H1 (cell line): ENCODE measurements at regions not wholly inside any gene's neighbourhood (a gene's known extent, or its start where the extent isn't known, plus 50 kb on each side); places are given as distances from the start of the nearest gene placed in this dataset.

Source experiments
- CTCF ChIA-PET: fragments of 300-600 bp; sonication (Branson Sonifier 250); formaldehyde crosslinking; loops from one replicate; lab custom pipeline; 2021; ENCODE audit not compliant: partially characterized antibody; lab: Charles Lee
- POLR2A ChIA-PET: fragments of 300-600 bp; sonication (Branson Sonifier 250); formaldehyde crosslinking; loops from one replicate; lab custom pipeline; 2021; ENCODE audit warnings: inconsistent platforms; ENCODE audit not compliant: partially characterized antibody; lab: Charles Lee
- DNase-seq, 2 experiments: peaks; one replicate each; pipeline versions ENCODE4 v3.0.0 to v3.0.0-alpha.2; 2010 to 2022; ENCODE audit warnings: low spot score in 2 of 2, low read depth in 1 of 2, mixed read lengths in 1 of 2
- FAIRE-seq: peaks from 2 replicates; lab custom pipeline; 2011; peaks lifted over from hg19 to GRCh38; lab: Jason Lieb, UNC
- H2AFZ ChIP-seq: 2 replicates; pipeline ENCODE4 v1.8.1; 2012; ENCODE audit warnings: low read length, inconsistent platforms
- H2AK5ac ChIP-seq: 2 replicates; pipeline ENCODE4 v1.6.1; 2013; ENCODE audit warnings: low read depth, low read length
- H2BK120ac ChIP-seq: replicated peaks from 2 replicates; pipeline ENCODE3; 2013; ENCODE audit warnings: low read depth, low read length, inconsistent platforms
- H2BK12ac ChIP-seq: 2 replicates; pipeline ENCODE4 v1.6.1; 2013; ENCODE audit warnings: low read depth, low read length
- H2BK15ac ChIP-seq: 2 replicates; pipeline ENCODE4 v1.6.1; 2013; ENCODE audit warnings: low read length
- H2BK20ac ChIP-seq: 2 replicates; pipeline ENCODE4 v1.6.1; 2013; ENCODE audit warnings: low read length
- H2BK5ac ChIP-seq: 2 replicates; pipeline ENCODE4 v1.6.1; 2013; ENCODE audit warnings: low read depth, low read length
- H3K14ac ChIP-seq: 2 replicates; pipeline ENCODE4 v1.6.1; 2013; ENCODE audit warnings: inconsistent platforms; ENCODE audit not compliant: insufficient read length
- H3K18ac ChIP-seq: 2 replicates; pipeline ENCODE4 v1.6.1; 2013; ENCODE audit warnings: low read length; ENCODE audit errors: extremely low read depth
- H3K23ac ChIP-seq: 2 replicates; pipeline ENCODE4 v1.6.1; 2013; ENCODE audit warnings: inconsistent platforms; ENCODE audit not compliant: insufficient read length
- H3K23me2 ChIP-seq: 2 replicates; pipeline ENCODE4 v1.6.1; 2013; ENCODE audit warnings: low read depth, low read length
- H3K27ac ChIP-seq: 2 replicates; pipeline ENCODE4 v1.6.1; 2011; ENCODE audit warnings: low read depth, low read length, inconsistent platforms
- H3K27me3 ChIP-seq, 4 experiments: replicated peaks in 1 of 4; 1 replicate in 1 of 4; 2 replicates in 3 of 4; pipeline versions ENCODE4 v1.6.1 to v1.8.1; 2011 to 2013; ENCODE audit warnings: low read length in 3 of 4, mild to moderate bottlenecking in 3 of 4, inconsistent platforms in 2 of 4, mixed read lengths in 2 of 4, moderate library complexity in 1 of 4; ENCODE audit not compliant: control insufficient read depth in 3 of 4, insufficient read depth in 3 of 4; ENCODE audit errors: extremely low read depth in 1 of 4
- H3K36me3 ChIP-seq, 4 experiments: 2 replicates each; pipeline versions ENCODE4 v1.6.1 to v1.8.1; 2011 to 2013; ENCODE audit warnings: mild to moderate bottlenecking in 4 of 4, low read length in 3 of 4, moderate library complexity in 2 of 4, control low read depth in 1 of 4, inconsistent platforms in 1 of 4; ENCODE audit not compliant: insufficient read depth in 4 of 4, control insufficient read depth in 2 of 4
- H3K4ac ChIP-seq: replicated peaks from 2 replicates; pipeline ENCODE3; 2013; ENCODE audit warnings: low read length, low read depth, mixed read lengths, inconsistent platforms; ENCODE audit not compliant: insufficient read length
- H3K4me1 ChIP-seq, 4 experiments: replicated peaks in 1 of 4; 1 replicate in 1 of 4; 2 replicates in 3 of 4; pipeline versions ENCODE4 v1.6.1 to v1.8.1; 2011 to 2013; ENCODE audit warnings: low read length in 3 of 4, inconsistent platforms in 2 of 4, mixed read lengths in 1 of 4; ENCODE audit not compliant: insufficient read depth in 4 of 4, control insufficient read depth in 3 of 4
- H3K4me2 ChIP-seq, 2 experiments: 2 replicates each; pipeline versions ENCODE4 v1.6.1 to v1.8.1; 2011 to 2013; ENCODE audit warnings: low read depth in 2 of 2, low read length in 2 of 2, control low read depth in 1 of 2, inconsistent platforms in 1 of 2, mild to moderate bottlenecking in 1 of 2; ENCODE audit not compliant: insufficient read depth in 1 of 2
- H3K4me3 ChIP-seq, 4 experiments: fragments of 200-600, 300-600 bp in 1 of 4; sonication (generic), shearing (Covaris generic), sonication (Bioruptor Twin) in 1 of 4; 2 replicates each; pipeline versions ENCODE4 v1.5.1 to v1.8.1; 2011 to 2016; ENCODE audit warnings: low read length in 4 of 4, low read depth in 3 of 4, control low read depth in 2 of 4, inconsistent platforms in 2 of 4, mild to moderate bottlenecking in 2 of 4, mixed read lengths in 1 of 4, moderate library complexity in 1 of 4; ENCODE audit not compliant: insufficient read depth in 2 of 4; ENCODE audit errors: extremely low read depth in 1 of 4
- H3K56ac ChIP-seq: replicated peaks from 2 replicates; pipeline ENCODE3; 2013; ENCODE audit warnings: low read depth, mild to moderate bottlenecking, mixed read lengths, low read length, inconsistent platforms; ENCODE audit not compliant: insufficient read length
- H3K79me1 ChIP-seq: 2 replicates; pipeline ENCODE4 v1.6.1; 2013; ENCODE audit warnings: low read depth, low read length, control low read depth
- H3K79me2 ChIP-seq, 2 experiments: 2 replicates each; pipeline versions ENCODE4 v1.6.1 to v1.8.1; 2012 to 2013; ENCODE audit warnings: low read length in 2 of 2, mild to moderate bottlenecking in 2 of 2, inconsistent platforms in 1 of 2; ENCODE audit not compliant: insufficient read depth in 2 of 2, control insufficient read depth in 1 of 2
- H3K9ac ChIP-seq, 4 experiments: replicated peaks in 1 of 4; 1 replicate in 1 of 4; 2 replicates in 3 of 4; pipeline versions ENCODE4 v1.6.1 to v1.8.1; 2011 to 2013; ENCODE audit warnings: low read depth in 3 of 4, low read length in 3 of 4, control low read depth in 2 of 4, mild to moderate bottlenecking in 2 of 4, moderate library complexity in 2 of 4, inconsistent platforms in 1 of 4; ENCODE audit errors: extremely low read depth in 1 of 4
- H3K9me3 ChIP-seq, 2 experiments: 2 replicates each; pipeline versions ENCODE4 v1.6.1 to v1.8.1; 2012 to 2013; ENCODE audit warnings: mild to moderate bottlenecking in 2 of 2, moderate library complexity in 2 of 2, control low read depth in 1 of 2, inconsistent platforms in 1 of 2, low read depth in 1 of 2, low read length in 1 of 2, mixed read lengths in 1 of 2; ENCODE audit not compliant: insufficient read depth in 2 of 2
- H4K20me1 ChIP-seq, 2 experiments: replicated peaks in 1 of 2; 2 replicates each; pipeline versions ENCODE3 to v1.8.1; 2011 to 2013; ENCODE audit warnings: inconsistent platforms in 2 of 2, low read length in 2 of 2, mild to moderate bottlenecking in 1 of 2; ENCODE audit not compliant: insufficient read depth in 2 of 2, control insufficient read depth in 1 of 2
- H4K5ac ChIP-seq: 2 replicates; pipeline ENCODE4 v1.6.1; 2013; ENCODE audit warnings: low read length, low read depth, mixed read lengths, inconsistent platforms; ENCODE audit not compliant: insufficient read length
- H4K8ac ChIP-seq: 2 replicates; pipeline ENCODE4 v1.8.0; 2013; ENCODE audit warnings: mild to moderate bottlenecking, moderate library complexity, low read length, inconsistent platforms; ENCODE audit not compliant: insufficient read depth; ENCODE audit errors: extremely low read depth
- H4K91ac ChIP-seq: replicated peaks from 2 replicates; pipeline ENCODE3; 2013; ENCODE audit warnings: low read length, mixed read lengths, inconsistent platforms; ENCODE audit not compliant: insufficient read length
- BRCA1 ChIP-seq: IDR thresholded peaks from 2 replicates; pipeline ENCODE4 v1.6.1; 2012; ENCODE audit warnings: low read depth, low read length, improper control_type of control experiment
- CBX5 ChIP-seq: fragments of 300-800, 300-1000 bp; sonication (generic); IDR thresholded peaks from 2 replicates; pipeline ENCODE4 v1.7.1; 2016; ENCODE audit warnings: antibody characterized with exemption, low read length, low read depth
- CTCF ChIP-seq, 3 experiments: IDR thresholded peaks; 1 replicate in 2 of 3; 2 replicates in 1 of 3; pipeline versions ENCODE4 v1.5.1 to v1.6.1; 2011; ENCODE audit warnings: low read length in 3 of 3, mild to moderate bottlenecking in 3 of 3, inconsistent platforms in 2 of 3, low read depth in 1 of 3, moderate library complexity in 1 of 3; ENCODE audit not compliant: insufficient read depth in 1 of 3; ENCODE audit errors: control extremely low read depth in 1 of 3
- GABPA ChIP-seq: IDR thresholded peaks from 2 replicates; pipeline ENCODE4 v1.6.1; 2011; ENCODE audit warnings: mild to moderate bottlenecking, low read length, moderate library complexity, borderline replicate concordance; ENCODE audit not compliant: insufficient read depth
- HDAC2 ChIP-seq, 2 experiments: fragments of 300-600 bp in 1 of 2; sonication (generic) in 1 of 2; IDR thresholded peaks; 2 replicates each; pipeline ENCODE4 v1.6.1; 2011 to 2012; ENCODE audit warnings: low read depth in 2 of 2, low read length in 2 of 2, mild to moderate bottlenecking in 2 of 2, moderate library complexity in 2 of 2, borderline replicate concordance in 1 of 2, inconsistent platforms in 1 of 2
- POLR2A ChIP-seq, 2 experiments: IDR thresholded peaks; 1 replicate in 1 of 2; 2 replicates in 1 of 2; pipeline ENCODE4 v1.6.1; 2011; ENCODE audit warnings: low read depth in 2 of 2, low read length in 2 of 2, mild to moderate bottlenecking in 2 of 2; ENCODE audit errors: control extremely low read depth in 1 of 2
- SP1 ChIP-seq: IDR thresholded peaks from 2 replicates; pipeline ENCODE4 v1.6.1; 2011; ENCODE audit warnings: low read depth, low read length
- SP2 ChIP-seq: IDR thresholded peaks from 2 replicates; pipeline ENCODE4 v1.6.1; 2012; ENCODE audit warnings: mild to moderate bottlenecking, low read length, inconsistent platforms
- SP4 ChIP-seq: IDR thresholded peaks from 2 replicates; pipeline ENCODE4 v1.6.1; 2012; ENCODE audit warnings: low read length, inconsistent platforms
- TAF1 ChIP-seq: IDR thresholded peaks from 2 replicates; pipeline ENCODE4 v1.6.1; 2011; ENCODE audit warnings: mild to moderate bottlenecking, low read depth, low read length
- TCF12 ChIP-seq: IDR thresholded peaks from 2 replicates; pipeline ENCODE4 v1.6.1; 2011; ENCODE audit warnings: low read depth, mild to moderate bottlenecking, low read length
- WGBS, 2 experiments: shearing (Covaris generic) in 1 of 2; methylation state at CpG; one replicate each; pipeline versions ENCODE4 v1.1.6 to v1.1.7; 2013 to 2015; ENCODE audit warnings: low lambda C conversion rate in 2 of 2, mixed read lengths in 2 of 2, inconsistent platforms in 1 of 2, low coverage in 1 of 2, missing lambda C conversion rate in 1 of 2; ENCODE audit not compliant: insufficient replicate concordance in 2 of 2, insufficient coverage in 1 of 2, insufficient read length in 1 of 2; ENCODE audit errors: extremely low coverage in 1 of 2, missing lambda C conversion rate in 1 of 2; 5-methylcytosine and 5-hydroxymethylcytosine counted together

- H3K4me3 ChIP-seq, result no peak overlapping the region
- no peaks in the 10 kb centered on the region for H3K23me2 ChIP-seq
- ChIA-PET POLR2A (no interaction called here), CTCF (interaction anchor here (0.8 kb wide), 1 partner anchor 380 kb away, joined by 3 read pairs; no protein-coding TSS in a partner anchor)
- H3K18ac ChIP-seq, result no peak overlapping the region
- no peak overlapping the region for H2AK5ac ChIP-seq
- no peak for DNase-seq
- H3K27ac ChIP-seq, result no peak overlapping the region
- no peak overlapping the region for H3K4me2 ChIP-seq
- no peaks in the 10 kb centered on the region for H3K79me2 ChIP-seq
- WGBS, 2 experiments, result 100% methylated on average over 1 of the region's 1 CpG; no CpG with 5 or more reads in 1 of the 2 experiments
- H3K79me1 ChIP-seq, result no peaks in the 10 kb centered on the region
- H3K4me1 ChIP-seq, result no peaks in the 10 kb centered on the region
- no peak overlapping the region for H3K14ac ChIP-seq
- no peaks in the 10 kb centered on the region for H3K27me3 ChIP-seq
- H3K9me3 ChIP-seq, result no peaks in the 10 kb centered on the region
- H4K91ac ChIP-seq, result no peak overlapping the region
- no peaks in the 10 kb centered on the region for H3K36me3 ChIP-seq
- H3K23ac ChIP-seq, result no peak overlapping the region
- H4K8ac ChIP-seq, result no peak overlapping the region
- no peaks in the 10 kb centered on the region for H4K20me1 ChIP-seq
- no peak overlapping the region for H4K5ac ChIP-seq
- H2BK15ac ChIP-seq, result no peak overlapping the region
- H2BK120ac ChIP-seq, result no peak overlapping the region
- H2BK12ac ChIP-seq, result no peak overlapping the region
- no peak overlapping the region for H2AFZ ChIP-seq
- FAIRE-seq, result no peak
- TF ChIP-seq SP2 (no peak), TCF12 (no peak), POLR2A (IDR thresholded peaks at IDR 0.05; ENCODE audit: control extremely low read depth in 1 of 2, low read depth in 2 of 2, low read length in 2 of 2) (no peak), TAF1 (no peak), CBX5 (no peak), GABPA (no peak), CTCF (IDR thresholded peaks at IDR 0.05; ENCODE audit: control extremely low read depth in 1 of 3, insufficient read depth in 1 of 3, low read depth in 1 of 3, low read length in 3 of 3) (no peak), SP4 (no peak), SP1 (no peak), HDAC2 (IDR thresholded peaks at IDR 0.05; ENCODE audit: borderline replicate concordance in 1 of 2, low read depth in 2 of 2, low read length in 2 of 2) (no peak), BRCA1 (no peak)
- no peak overlapping the region for H3K4ac ChIP-seq
- no peak overlapping the region for H2BK20ac ChIP-seq
- H3K56ac ChIP-seq, result no peak overlapping the region
- no peak overlapping the region for H3K9ac ChIP-seq
- H2BK5ac ChIP-seq, result no peak overlapping the region
Measured at GRCh38 chr9:24416136-24416535, 129.6 kb downstream of the IZUMO3 start.
